PFSK-1 (cell line): ENCODE measurements at regions not wholly inside any gene's neighbourhood (a gene's known extent, or its start where the extent isn't known, plus 50 kb on each side); places are given as distances from the start of the nearest gene placed in this dataset.

Experiments used
- FOXP2 ChIP-seq: optimal IDR thresholded peaks from 2 replicates; pipeline ENCODE3; 2011; ENCODE audit warnings: borderline replicate concordance, control low read depth, inconsistent platforms; ENCODE audit not compliant: insufficient read depth; ENCODE audit errors: extremely low read length, extremely low read depth
- POLR2AphosphoS5 ChIP-seq: IDR thresholded peaks from 2 replicates; pipeline ENCODE4 v1.6.1; 2012; ENCODE audit warnings: low read depth, mild to moderate bottlenecking, control low read depth, low read length, moderate library complexity
- REST ChIP-seq, 2 experiments: IDR thresholded peaks; 2 replicates each; pipeline versions ENCODE4 v1.6.1 to v1.8.0; 2011 to 2012; ENCODE audit warnings: low read depth in 2 of 2, low read length in 2 of 2, control low read depth in 1 of 2, inconsistent platforms in 1 of 2, mild to moderate bottlenecking in 1 of 2, moderate library complexity in 1 of 2; ENCODE audit not compliant: insufficient read depth in 1 of 2
- SIN3A ChIP-seq: IDR thresholded peaks from 2 replicates; pipeline ENCODE4 v1.6.1; 2012; ENCODE audit warnings: mild to moderate bottlenecking, low read length, moderate library complexity, borderline replicate concordance; ENCODE audit not compliant: insufficient read depth
- TAF1 ChIP-seq: IDR thresholded peaks from 2 replicates; pipeline ENCODE4 v1.6.1; 2012; ENCODE audit warnings: low read length, control low read depth, borderline replicate concordance; ENCODE audit not compliant: insufficient read depth

DNA sequence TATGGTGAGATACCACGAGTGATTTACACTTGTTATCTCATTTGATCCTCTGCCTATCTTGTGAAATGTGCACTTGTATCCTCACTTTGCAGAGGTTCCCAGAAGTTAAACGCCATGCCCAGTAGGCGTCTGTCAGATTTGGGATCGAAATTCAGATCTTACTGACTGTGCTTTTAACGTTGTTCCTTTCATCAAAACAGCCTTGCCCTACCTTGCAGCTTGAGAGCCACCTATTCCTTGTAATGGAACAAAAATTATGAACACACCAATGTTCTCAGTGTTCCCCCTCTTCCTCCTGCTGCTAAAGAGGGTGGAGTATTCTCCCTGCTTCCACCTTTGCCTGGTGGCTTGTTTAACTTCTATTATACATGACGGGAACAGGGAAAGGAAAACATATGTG lies 257.0 kb downstream of the MSX2 start:
- no peak for TF ChIP-seq SIN3A
- no peak for TF ChIP-seq POLR2AphosphoS5
- TF ChIP-seq FOXP2: no peak
- no peak for TF ChIP-seq REST (IDR thresholded peaks at IDR 0.05; ENCODE audit: insufficient read depth in 1 of 2, low read depth in 2 of 2, low read length in 2 of 2)

DNA sequence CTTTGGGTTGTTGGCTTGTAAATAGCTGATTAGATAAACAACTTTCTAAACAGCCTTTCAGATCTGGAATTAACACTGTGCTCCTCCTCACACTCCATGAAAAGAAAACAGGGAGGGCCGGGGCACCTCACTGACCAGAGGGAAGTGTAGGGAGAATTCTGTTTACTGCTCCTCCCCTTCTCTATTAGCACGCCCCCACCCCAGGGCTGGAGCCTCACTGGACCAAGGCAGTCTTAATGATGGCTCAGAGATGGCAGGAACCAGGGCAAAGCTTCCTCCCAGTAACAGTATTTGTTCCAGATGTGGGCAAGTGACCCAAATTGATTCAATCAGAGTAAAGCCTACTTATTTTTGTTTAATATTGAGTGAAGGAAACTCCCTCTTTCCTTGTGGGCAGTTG lies 256.6 kb downstream of the MSX2 start:
- TF ChIP-seq POLR2AphosphoS5 (no peak), SIN3A (no peak), TAF1 (no peak), REST (IDR thresholded peaks at IDR 0.05; ENCODE audit: insufficient read depth in 1 of 2, low read depth in 2 of 2, low read length in 2 of 2) (no peak), FOXP2 (no peak)

GRCh38 chr5:174972291-174972690 lies 247.9 kb downstream of the MSX2 start:
- no peak for TF ChIP-seq POLR2AphosphoS5
- TF ChIP-seq SIN3A: no peak
- no peak for TF ChIP-seq TAF1
- no peak for TF ChIP-seq FOXP2
- TF ChIP-seq REST (IDR thresholded peaks at IDR 0.05; ENCODE audit: insufficient read depth in 1 of 2, low read depth in 2 of 2, low read length in 2 of 2): no peak

DNA sequence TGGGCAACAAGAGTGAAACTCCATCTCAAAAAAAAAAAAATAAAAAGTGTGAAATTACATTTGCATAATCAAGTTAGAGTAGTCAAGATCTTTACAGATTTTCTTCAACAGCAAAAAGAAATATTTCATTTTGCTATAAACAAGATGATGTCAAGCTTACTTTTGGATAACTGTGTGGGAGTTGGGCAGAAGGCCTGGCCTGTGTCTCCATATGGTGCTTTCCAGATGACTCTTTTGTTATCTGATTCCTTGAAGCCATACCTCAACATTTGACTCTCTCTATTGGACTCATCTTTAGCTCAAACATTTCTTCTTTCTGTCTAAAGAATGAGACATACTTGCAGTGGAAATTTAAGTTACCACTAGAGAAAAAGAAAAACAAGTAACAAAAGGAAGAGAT lies 246.8 kb downstream of the MSX2 start:
- no peak for TF ChIP-seq SIN3A
- TF ChIP-seq POLR2AphosphoS5: no peak
- TF ChIP-seq TAF1: no peak

DNA sequence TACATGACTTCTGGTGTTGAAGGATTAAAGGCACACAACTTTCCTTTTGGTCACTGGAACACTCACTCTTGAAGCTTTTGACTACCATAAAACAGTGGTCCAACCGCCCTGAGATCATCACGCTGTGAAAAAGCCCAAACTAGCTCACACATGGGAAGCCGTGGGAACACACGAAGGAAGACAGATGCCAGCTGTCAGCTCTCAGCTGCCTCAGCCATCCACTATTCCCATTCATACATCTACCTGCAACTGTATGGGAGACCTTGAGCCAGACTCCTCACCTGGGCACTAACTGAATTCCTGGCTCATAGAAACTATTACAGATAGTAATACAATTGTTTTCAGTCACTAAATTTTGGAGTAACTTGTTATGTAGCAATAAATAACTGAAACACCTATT lies 246.1 kb downstream of the MSX2 start:
- TF ChIP-seq FOXP2 (no peak), REST (IDR thresholded peaks at IDR 0.05; ENCODE audit: insufficient read depth in 1 of 2, low read depth in 2 of 2, low read length in 2 of 2) (no peak), POLR2AphosphoS5 (no peak), TAF1 (no peak), SIN3A (no peak)
